ENCODE measurements at regions not wholly inside any gene's neighbourhood (a gene's known extent, or its start where the extent isn't known, plus 50 kb on each side); places are given as distances from the start of the nearest gene placed in this dataset.
"Not testable (repeated sequence)": the region's sequence is repeated elsewhere in the genome, so short reads cannot be mapped to it uniquely, and the experiment has no call there.

DNA sequence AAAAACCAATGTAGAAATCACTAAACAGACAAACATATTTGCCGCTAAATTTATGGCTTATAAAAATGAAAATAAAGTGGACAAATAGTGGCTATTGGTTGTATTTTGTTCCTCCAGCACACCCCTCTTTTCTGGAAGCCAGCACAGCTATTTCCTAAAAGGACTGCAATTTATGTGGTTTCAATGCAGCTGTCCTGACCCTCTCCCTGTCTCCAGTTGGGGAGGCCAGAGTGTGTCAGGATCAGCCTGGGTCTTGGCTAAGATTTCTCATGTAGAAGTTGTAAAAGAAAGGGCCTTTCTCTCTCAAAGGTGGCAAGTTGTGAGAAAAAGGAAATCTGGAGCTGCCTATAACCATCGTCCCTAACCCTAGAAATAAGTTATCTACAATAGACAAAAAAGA lies 165.6 kb downstream of the ALDH8A1 start:
- no peak for DNase-seq

DNA sequence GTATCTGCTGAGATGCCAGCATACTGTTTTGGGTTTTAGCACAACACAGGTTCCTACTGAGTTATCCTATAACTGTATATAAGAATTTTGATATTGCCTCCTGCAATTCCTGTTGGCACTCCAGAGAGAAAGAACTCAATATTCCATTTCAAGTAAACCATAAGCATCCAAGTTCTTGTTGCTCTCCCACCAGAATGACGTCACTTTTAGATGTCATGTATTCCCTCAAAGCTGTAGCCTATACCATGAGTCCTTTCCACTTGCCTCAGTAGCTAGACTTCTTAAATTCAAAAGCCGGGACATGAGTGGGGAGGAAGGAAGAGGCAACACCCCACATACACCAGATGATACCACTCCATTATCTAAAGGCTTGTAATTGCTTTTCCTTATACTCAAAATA lies 171.5 kb downstream of the ALDH8A1 start:
- DNase-seq, result no peak

DNA sequence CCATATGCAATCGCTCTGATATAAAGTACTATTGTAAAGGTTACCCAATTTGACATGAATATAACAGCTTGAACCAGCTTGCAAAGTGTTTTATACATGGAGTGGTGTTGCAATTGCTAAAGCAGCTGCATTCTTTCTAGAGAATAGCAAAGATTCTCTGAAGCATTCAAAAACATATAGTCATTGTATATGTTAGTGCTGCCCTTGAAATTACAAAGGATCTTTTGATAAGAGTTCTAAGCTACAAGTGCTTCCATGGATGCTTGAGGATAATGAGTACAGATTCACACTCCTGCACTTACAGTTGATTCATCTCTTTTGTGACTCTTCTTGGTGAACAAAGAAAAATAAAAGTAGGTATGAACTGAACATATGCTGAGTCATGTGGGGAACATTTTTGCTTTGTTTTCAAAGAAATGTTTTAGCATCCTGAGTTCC lies 175.7 kb downstream of the ALDH8A1 start:
- DNase-seq, result no peak

DNA sequence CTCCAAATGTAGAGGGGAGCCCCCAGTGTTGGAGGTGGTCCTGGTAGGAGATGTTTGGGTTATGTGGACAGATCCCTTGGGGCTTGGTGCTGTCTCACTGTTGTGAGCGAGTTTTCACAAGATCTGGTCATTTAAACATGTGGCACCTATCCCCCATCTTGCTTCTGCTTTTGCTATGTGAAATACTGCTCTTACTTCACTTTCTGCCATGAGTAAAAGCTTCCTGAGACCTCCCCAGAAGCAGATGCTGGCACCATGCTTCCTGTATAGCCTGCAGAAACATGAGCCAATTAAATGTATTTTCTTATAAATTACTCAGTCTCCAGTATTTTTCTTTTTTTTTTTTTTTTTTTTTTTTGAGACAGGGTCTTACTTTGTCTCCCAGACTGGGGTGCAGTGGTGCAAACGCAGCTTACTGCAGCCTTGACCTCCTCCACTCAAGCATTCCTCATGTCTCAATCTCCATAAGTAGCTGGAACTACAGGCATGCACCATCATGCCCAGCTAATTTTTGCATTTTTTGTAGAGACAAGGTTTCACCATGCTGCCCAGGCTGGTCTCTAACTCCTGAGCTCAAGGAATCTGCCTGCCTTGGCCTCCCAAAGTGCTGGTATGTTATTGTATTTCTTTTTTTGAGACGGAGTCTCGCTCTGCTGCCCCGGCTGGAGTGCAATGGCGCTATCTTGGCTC lies 177.1 kb downstream of the ALDH8A1 start:
- peak; percentile 15 for DNase-seq

DNA sequence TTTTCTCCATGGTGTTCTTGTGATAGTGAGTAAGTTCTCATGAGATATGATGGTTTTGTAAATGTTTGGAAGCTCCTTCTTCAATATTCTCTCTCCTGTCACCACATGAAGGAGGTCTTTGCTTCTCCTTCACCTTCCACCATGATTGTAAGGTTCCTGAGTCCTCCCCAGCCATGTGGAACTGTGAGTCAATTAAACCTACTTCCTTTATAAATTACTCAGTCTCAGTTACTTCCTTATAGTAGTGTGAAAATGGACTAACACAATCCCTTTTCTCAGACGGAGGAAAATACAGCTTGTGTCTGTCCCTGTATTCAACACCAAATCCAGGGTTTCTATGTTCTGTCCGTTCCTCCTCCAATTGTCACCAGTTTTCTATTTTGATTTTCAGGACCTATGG lies 181.0 kb downstream of the ALDH8A1 start:
- DNase-seq, result peak; percentile 39

DNA sequence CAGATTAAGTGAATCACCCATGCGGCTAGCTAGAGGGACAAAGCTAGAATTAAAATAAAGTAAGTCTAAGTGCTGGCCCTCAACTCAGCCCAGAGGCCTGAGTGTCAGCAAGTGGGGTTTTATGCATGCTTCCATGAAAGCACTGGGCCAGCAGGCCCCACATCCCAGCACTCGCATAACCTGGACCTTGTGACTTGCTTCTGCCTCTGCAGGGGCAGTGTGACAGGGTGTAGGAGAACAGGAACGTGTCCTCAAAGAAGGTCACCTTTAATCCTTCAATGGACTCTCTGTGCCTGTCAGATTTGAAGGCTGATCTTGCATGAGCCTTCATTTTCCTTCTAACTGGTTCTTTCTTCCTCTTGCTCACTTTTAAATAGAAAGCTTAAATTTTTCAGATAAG lies 183.4 kb downstream of the ALDH8A1 start:
- DNase-seq, result no peak

DNA sequence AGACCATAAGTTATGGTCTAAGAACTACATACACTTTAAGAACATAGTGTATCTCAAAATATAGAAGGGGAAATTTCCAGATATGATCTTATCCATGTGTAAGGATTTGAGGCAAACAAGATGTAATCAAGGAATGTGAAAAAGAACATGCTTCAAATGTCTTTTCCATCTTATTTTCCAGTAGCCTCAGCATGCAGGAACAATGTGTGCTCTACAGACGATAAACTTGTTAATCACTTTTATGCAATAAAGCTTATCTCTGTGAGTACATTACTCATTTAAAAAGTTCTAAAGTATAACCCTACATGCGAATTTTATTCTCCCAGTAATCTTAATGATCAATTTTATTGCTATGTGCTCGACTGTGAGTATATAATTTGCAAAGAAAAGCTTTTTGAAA lies 185.2 kb downstream of the ALDH8A1 start:
- DNase-seq, result no peak

DNA sequence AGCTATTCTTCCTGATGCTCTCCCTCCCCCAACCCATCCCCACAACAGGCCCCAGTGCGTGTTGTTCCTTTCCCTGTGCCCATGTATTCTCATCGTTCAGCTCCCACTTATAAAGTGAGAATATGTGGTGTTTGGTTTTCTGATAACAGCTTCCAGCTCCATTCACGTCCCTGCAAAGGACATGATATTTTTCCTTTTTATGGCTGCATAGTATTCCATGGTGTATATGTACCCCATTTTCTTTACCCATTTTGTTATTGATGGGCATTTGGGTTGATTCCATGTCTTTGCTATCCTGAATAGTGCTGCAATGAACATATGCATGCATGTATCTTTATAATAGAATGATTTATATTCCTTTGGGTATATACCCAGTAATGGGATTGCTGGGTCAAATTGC lies 186.3 kb downstream of the ALDH8A1 start:
- DNase-seq, result not testable (repeated sequence)

DNA sequence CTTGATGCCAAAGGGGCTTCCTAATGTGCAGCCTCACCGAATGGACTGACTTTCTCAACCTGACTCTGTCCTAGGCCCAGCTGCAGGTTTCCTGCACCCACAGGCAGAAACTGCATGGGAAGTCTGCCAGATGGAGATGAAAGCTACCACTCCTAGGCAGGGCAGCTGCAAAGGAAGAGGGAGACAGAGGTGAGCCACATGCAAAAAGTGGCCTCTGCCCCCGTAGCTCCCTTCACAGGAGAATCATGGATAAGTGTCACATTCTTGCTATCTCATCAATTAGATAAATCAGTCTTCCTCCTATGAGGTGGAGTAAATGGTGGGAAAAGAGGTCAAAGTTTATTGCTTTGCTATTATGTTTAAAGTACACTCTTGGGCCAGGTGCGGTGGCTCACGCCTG lies 191.3 kb downstream of the ALDH8A1 start:
- no peak for DNase-seq

DNA sequence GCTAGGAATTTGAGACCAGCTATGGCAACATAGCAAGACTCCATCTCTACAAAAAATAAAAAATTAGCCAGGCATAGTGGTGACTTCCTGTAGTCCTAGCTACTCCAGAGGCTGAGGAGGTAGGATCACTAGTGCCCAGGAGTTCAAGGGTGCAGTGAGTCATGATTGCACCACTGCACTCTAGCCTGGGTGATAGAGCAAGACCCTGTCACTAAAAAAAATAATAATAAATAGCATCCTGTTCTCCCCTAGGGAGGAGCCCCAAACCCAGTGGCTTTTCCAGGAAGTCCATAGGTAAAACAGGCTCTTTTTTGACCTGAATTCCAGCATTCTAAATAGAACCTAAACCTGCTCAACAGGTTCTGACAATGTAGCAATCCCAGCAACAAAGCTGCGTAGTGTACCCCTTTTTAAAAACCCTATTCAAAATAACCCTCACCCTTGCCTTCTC lies 192.0 kb downstream of the ALDH8A1 start:
- no peak for DNase-seq

DNA sequence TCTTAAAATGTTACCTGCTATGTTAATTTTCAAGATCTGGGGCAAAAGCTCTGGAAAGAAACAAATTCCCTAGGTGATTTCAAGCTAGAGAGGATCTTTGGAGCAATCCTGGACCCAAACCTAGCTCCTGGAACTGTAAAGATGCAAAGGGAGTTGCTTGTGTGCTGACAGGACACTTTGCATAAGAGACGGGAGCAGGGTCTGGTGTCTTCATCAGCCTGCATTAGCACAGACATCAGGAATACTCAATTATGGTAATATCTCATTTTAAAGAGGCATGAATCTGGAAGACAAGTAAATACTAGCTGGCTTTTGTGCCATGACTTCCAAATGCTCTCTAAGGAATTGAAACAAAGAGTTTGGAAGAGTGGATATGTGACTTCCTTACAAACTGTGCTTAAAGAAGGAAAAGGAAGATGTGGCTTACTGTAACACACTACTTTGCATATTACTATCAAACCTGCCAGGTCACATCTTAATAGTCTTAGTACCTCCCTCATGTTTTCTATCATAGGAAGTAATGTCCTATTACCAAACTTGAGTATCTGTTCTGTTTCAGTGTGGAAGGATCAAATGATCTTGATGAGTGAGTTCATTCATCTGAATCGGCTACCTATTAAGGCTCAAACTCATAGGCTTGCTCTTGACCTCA lies 193.4 kb downstream of the ALDH8A1 start:
- DNase-seq, result no peak

DNA sequence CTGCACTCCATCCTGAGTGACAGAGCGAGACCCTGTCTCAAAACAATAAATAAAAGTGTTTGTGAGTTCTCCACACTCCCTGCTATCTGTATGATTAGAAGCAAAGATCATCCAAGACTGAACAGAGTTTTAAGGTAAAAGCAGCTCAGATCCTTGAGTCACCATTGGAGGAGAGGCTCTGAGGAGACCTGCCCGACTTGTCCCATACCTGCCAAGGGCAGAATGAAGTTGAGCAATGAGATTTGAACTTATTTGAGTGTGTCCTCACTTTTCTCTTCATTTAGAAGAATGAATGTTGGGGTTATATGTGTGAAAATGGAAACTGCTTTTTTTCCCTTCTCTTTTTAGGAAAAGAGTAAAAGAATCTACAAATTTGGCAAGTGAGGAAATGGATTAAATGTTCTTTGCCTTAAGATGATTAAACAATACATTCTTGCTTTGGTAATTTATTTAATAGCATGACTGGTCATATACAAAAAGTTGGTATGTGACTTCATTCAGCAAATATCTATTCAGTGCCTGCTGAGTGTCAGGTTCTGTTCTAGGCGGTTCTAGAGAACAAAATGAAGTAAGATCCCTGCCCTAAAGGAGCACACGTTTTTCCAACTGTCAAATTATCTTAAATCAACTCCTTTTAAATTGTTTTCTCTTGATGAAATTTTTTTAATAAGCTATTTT lies 195.7 kb downstream of the ALDH8A1 start:
- no peak for DNase-seq

DNA sequence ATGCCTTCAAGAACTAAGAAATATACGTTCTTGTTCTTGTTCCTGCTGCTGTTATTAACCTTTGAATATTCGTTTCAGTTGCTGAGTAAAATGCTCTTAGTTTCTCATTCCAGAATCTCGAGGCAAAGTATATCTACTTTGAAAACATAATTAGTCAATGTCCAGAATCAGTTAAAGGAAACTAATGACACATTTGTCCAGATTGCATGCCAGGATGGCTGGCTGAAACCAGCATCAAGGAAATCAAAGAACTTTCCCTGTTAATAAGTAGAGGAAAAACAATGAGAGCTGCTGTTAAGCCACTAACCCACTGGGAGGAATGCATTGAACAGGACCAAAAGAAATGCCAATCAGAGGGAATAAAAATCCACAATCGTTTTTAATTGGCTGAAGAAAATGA lies 196.9 kb downstream of the ALDH8A1 start:
- no peak for DNase-seq

DNA sequence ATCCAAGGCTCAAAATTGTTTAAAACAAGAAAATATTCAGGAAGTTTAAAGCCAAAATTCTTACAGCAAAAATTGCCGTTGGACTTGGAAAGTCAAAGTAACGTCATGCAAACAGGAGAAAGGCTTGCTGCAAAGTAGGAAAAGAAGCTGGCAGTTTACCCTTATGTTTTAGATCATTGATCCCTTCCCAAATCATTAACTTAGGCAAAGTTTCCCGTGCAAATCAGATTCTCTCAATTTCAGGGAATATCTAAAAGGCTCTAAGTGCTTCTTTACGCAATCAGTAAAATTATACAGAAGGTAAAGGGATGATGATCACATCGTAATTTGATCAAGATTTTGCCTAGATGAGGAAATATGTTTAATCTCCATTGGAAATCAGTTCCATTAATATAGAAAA lies 197.5 kb downstream of the ALDH8A1 start:
- DNase-seq, result no peak

DNA sequence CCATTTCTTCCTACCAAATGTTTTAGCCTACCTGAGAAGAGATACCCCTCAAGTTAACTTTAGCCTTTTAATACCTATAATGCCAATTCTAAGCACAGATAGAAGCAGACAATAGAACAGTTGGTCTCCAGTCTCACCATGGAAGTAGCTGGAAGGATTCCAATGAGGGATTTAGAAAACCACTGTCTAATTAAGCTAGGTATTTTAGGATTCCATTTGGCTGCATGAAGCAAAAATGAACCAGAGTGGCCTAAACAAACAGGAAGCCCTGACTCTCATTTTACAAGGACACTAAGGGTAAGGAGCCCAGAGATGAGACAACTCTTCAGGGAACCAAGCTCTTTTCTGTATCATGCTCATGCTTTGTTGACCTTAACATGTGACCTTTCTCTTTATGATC lies 199.2 kb downstream of the ALDH8A1 start:
- no peak for DNase-seq

DNA sequence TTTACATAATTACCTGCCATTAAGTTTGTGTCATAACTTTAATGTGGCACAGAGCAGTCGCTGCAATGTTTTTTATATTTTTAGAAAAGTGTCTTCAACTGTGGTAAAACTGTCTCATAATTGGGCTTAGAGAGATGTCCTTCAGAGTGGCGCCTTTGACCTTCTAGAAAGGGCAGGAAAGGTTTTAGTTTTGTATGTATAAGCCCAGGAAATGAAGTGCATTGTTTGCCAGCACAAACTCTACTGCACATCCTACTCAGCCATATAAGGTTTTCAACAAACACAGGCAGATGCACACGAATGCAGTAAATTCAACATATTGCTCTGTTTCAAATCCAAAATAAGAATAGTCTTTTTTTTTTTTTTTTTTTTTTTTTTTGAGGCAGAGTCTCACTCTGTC lies 201.4 kb downstream of the ALDH8A1 start:
- no peak for DNase-seq

DNA sequence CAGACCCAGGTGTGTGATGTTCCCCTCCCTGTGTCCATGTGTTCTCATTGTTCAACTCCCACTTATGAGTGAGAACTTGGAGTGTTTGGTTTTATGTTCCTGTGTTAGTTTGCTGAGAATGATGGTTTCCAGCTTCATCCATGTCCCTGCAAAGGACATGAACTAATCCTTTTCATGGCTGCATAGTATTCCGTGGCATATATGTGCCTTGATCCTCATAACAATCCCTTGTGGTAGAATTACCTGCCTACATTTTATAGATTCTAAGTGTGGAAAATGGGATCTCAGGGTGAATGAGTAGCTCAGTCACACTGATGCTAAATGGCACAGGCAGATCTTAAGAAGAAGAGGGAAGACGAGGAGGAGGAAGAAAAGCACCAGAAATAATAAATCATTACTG lies 202.7 kb downstream of the ALDH8A1 start:
- DNase-seq, result not testable (repeated sequence)

DNA sequence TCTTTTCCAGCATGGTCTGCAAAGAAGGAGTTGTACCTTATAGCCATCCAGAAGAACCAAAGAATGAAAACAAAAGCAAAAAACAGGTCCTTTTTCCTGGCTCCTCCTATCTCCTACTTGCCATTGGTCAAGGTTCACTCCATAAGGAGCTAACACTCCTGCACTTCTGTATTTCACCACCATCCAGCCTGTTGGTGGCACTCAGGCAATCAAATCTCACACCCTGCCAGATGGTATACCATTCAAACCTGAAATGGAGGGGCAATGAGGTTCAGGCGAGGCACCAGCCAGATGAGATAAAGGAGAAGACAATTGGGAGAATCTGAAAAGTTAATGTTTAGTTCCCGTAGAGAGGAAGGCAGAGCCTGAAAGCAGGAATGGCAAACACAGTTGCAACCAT lies 203.8 kb downstream of the ALDH8A1 start:
- no peak for DNase-seq

DNA sequence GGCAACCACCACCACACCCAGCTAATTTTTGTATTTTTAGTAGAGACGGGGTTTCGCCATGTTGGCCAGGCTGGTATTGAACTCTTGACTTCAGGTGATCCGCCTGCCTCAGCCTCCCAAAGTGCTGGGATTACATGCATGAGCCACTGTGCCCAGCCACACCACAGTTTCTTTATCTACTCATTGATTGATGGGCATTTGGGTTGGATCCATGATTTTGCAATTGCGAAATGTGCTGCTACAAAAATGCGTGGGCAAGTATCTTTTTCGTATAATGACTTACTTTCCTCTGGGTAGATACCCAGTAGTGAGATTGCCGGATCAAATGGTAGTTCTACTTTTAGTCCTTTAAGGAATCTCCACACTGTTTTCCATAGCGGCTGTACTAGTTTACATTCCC lies 204.7 kb downstream of the ALDH8A1 start:
- not testable (repeated sequence) for DNase-seq

DNA sequence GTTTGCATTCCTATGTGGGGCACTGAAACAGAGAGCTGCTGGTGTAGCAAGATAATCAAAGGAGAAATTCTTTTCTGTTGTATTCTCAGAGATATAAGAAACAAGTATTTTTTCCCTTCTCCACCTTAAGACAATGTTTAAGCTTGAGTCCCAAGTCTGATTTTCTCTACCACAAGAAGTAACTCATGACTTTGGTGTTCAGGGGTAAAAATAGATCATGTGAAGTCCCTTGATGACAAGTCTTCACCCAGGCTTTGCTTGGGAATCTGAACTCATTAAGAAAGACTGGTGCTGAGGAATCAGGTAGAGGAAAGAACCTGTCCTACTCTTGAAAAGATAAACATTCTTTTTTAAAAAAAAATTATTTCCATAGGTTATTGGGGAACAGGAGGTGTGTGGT lies 205.6 kb downstream of the ALDH8A1 start:
- no peak for DNase-seq

DNA sequence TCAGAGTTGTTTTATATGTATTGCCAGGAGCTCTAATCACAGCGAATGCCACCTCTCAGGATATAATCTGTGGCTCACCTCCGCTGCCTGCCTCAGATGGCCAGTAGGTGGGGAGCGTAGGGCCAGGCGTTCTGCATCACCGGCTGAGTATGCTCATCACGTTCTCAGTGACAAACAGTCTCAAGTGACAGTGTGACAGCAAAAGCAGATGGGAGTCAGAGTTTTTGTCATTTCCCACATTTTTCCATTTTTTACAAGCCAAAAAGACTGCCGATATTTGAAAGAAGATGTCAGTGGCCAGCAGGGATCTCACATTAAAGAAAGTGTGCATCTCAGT lies 208.7 kb downstream of the ALDH8A1 start:
- no peak for DNase-seq

DNA sequence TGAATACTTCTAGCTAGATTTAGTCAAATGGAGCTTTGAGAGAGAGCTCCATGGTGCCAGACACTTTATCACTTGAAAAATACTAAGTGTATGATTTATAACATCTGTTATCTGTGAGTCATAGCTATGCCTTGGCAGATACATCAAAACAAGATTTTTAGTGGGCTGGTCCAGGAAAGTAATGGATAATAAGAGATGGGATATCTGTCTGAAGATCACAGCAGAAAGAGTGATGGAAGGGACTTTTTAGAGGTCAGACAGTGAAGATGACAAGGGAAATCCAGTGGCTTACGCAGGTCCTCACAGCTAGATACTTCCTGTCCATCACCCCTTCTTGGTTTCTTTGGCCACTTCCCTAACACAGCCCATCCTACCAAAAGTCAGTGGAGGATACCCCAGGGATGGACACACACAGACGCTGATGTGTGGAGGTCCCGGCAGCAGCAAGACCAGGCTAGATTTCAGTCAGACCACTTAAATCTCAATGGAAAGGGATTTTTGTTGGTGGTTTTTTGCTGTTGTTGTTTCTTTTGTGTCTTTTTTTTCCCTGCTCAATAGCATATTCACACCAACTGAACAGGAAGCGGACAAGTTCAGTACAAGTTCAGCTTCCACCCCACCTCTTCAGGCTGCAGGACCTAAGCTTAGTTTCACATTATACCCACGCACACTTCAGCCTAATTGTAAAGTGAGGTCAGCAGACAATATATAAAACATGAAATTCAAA lies 209.3 kb downstream of the ALDH8A1 start:
- no peak for DNase-seq

DNA sequence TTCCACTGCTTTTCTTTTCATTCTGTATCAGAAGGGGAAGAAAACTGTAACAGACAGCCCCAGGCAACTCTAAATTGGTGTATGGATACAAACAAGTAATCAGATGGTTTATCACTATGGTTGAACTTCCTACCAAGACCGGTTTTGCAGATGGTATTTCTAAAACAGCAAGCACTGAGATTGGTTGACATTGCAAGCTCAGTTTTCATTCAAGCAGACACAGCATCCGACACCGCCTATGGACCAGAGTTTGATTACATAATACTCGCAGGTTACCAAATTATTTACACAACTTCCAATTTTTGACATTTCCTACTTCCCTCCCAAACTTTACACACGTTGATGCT lies 209.9 kb downstream of the ALDH8A1 start:
- no peak for DNase-seq
